HG03520 (cell line): ENCODE measurements at regions not wholly inside any gene's neighbourhood (a gene's known extent, or its start where the extent isn't known, plus 50 kb on each side); places are given as distances from the start of the nearest gene placed in this dataset.
"Not testable (repeated sequence)": the region's sequence is repeated elsewhere in the genome, so short reads cannot be mapped to it uniquely, and the experiment has no call there.

Source experiments
- ATAC-seq: cut with Tn5 transposase; IDR thresholded peaks from one replicate; pipeline ENCODE4 v1.9.1; 2021; ENCODE audit warnings: mild to moderate bottlenecking, moderate library complexity; ENCODE audit not compliant: unreplicated experiment

DNA sequence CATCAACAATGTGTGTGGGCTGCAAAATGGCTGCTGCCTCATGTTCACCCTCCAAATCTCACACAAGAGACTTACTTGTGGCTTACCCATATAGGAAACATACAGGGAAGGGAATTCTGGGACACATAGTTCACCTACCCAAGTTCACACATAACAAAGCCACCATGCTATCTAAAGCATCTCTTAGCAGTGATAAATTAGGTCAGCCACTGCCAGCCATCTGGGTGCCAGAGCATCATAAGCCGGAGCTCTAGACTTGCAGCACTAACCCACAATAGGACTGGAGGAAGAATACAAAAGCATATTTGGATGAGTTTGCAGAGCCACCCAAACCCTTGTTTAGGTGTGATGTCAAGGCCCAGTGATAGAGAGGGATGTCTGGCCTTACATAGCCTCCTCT, 321.7 kb downstream of the SEC16B start:
- ATAC-seq = no peak

DNA sequence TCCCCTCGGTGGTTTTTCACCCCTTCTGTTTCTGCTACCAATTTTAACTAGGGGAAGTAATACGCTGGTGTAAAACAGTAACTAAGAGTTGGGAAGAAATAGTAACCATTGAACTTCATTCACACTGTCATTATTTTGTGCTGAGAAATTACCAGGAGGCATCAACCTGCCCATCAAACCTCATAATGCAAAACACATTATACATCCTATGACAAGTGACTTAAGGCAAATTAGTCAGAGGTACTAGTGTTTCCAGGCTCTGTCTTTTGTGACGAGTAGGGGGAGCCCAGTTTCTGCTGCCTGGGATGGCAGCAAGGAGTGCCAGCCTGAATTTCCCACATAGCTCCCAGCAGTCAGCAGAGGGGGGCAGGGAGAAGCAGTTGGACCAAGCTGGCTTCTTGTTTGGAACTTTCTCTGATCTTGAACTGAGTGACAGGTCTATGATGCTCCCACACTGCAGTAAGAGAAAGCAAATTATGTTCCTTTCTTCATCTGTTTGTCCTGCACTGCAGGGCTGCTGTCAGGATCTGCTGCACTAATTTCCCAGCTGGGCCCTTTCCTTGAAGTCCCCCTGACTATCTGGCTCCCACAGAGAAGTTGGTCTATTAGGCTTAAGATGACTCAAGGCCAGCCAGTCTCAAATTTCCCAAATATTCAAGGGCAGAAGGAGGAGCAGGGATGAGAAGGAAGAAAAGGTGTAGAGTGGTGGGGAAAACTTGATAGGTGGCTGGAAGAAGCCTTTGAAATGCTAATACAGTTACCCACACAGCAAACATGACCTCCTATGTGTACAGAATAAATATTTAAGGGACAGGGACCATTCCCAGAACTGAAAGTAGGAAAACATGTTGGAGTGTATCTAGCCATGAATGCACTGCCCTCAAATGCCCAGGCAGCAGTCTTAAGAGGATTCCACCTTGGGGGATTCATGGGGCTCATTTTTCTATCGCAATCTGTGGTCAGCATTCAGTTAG, 322.8 kb downstream of the SEC16B start:
- ATAC-seq = no peak

DNA sequence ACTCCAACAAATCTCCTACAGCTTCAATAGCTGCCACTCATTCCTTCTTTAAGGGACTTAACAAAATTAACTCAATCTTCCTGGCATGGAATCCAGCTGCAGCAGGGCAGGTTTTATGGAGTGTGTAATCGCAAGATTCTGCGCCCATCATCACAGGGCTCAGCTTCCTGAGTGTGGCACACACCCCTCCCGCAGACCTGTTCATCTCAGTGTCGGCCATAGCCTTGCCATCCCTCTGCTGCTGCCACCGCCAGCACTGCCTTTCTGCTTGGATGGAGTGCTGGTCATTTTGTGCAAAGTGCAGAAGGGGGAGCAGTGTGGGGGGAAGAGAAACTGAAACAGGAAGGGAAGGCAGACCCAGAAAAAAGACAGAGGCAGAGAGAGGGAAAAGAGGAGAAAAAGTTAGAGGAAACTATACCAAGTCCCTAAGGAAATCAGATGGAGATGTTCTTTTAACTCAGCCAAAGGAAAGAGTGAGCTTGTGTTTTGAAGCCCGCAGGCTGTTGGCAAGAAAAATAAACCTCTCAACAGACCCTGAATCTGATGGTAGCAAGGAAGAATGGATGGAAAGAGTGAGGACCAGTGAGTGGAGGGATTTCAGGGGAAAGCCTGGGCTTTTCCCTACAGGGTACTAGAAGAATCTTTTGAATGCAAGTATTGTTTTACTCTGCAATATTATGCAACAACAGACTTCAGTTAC, 324.2 kb downstream of the SEC16B start:
- no peak for ATAC-seq

DNA sequence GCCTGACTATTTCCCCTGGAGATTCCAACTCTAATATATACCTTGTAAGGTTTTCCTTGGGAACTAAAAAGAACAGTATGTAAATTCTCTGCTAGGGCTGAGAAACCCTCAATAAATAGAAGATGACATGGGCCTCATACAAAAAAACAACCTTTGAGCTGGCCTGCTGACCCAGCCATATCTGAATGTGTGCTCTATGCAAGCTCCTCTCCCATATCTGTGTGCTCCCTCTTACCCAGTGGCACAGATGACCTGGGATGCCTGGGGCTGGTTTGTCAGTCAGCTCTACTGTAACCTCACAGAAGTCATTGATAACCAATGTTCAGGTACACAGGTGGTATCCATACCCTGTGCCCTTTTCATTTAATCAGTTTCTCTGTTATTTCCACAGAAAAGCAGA, 329.2 kb downstream of the SEC16B start:
- ATAC-seq = no peak

DNA sequence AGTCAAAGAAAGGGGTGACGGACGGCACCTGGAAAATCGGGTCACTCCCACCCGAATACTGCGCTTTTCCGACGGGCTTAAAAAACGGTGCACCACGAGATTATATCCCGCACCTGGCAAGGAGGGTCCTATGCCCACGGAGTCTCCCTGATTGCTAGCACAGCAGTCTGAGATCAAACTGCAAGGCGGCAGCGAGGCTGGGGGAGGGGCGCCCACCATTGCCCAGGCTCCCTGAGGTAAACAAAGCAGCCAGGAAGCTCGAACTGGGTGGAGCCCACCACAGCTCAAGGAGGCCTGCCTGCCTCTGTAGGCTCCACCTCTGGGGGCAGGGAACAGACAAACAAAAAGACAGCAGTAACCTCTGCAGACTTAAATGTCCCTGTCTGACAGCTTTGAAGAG, 335.7 kb downstream of the SEC16B start:
- ATAC-seq = not testable (repeated sequence)

DNA sequence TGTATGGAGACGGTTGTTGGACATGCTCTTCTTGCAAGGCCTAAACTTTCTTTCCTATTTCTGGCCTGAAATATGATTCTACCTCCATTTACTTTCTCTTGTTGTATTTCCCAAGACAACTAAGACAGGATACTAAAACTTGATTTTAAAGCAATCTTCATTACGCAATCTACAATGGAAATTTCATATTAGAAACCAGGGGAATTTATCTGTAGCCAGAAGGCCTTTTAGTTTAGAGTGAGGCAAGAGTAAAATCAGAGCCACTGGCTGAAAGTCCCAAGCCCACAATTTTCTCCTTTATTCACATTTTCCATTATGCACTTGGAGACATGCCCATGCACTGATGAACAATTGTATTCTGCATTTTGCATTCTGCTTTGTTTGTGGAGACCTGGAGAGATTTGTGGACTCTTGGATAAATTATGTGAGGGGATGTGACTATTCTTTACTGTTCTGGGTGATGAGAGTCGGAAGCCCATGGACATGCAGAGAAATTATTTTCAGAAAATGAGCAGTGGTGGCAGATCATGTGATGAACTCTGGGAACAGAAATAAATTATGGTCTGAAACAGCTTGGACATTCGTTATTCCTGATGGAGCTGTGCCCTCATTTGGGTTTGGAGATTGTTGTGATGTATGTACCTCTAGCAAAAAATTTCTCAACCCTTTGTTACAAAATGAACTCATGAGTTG, 336.8 kb downstream of the SEC16B start:
- ATAC-seq = no peak

DNA sequence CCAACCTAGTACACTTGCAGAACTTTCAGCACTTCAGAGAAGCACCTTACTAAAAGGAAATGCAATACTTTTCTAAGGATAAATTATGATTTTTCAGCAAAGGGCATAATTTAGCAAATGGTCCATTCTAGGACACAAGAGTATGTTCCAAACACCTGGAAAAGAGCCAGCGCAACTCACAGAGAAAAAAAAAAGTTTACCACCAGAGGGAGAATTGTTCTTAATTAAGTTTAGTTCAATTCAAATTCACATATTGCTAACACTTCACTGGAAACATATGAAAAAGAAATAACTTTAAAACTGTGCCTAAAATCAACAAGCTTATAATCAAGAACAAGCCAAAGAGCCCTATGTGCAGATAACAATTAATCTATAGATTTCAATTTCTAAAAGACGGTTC, 338.1 kb downstream of the SEC16B start:
- ATAC-seq = no peak

DNA sequence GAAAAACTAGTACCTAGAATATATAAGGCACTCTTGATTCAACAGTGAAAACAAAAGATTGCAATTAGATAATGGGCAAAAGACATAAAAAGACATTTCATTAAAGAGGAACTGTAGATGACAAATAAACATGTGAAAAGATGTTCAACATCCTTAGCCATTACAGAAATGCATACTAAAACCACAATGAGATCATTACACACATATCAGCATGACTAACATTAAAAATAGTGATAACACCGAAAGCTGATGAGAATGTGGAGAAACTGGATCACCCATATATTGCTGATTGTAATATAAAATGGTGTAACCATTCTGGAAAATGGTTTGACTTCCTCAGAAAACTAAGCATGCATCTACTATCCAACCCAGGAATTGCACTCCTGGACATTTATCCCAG, 340.3 kb downstream of the SEC16B start:
- no peak for ATAC-seq

DNA sequence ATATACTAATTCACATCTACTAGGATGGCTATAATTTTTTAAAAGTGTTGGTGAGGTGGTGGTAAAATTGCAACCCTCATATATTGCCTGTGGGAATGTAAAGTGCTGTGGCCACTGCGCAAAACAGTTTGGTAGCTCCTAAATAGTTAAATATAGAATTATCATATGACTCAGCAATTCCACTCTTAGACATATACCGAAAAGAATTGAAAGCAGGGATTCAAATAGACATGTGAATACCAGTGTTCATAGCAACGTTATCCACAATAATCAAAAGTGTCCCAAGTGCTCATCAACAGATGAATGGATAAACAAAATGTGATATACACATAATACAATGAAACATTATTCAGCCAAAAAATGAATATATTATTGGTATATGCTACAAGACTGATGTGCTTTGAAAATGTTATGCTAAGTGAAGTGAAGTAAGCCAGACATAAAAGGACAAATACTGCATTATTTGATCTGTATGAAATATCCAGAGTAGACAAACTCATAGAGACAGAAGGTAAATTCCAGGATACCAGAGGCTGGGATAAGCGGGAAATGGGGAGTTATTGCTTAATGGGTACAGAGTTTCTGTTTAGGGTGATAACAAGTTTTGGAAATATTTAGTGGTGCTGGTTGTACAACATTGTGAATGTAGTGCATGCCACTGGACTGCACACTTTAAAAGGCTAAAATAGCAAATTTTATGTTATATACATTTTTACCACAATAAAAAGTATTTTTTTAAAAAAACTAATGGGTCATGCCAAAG, 342.5 kb downstream of the SEC16B start:
- ATAC-seq = no peak

DNA sequence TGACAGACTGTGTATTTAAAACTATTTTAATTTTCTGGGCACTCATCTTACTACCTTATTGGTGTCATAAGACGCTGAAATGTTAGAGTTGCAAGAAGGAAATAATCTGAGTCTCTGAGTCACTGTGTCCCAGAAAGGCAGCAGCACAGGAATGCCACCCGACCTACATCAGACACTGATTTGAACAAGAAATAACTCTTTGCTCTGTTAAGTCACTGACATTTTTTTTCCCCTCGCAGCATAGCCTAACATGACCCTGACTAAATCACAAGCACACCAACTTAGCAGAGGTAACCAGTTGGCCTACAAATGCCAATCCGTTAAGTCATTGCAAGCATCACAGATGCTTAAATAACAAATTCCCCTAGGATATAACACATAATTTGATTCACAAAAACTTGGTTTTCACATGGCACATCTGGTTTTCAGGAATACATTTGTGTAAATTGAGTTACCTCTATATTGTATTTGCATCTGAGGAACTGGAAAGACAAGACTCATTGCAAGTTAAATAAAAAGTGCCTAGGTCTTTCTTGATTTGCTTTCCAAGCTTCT, 349.1 kb downstream of the SEC16B start:
- no peak for ATAC-seq

DNA sequence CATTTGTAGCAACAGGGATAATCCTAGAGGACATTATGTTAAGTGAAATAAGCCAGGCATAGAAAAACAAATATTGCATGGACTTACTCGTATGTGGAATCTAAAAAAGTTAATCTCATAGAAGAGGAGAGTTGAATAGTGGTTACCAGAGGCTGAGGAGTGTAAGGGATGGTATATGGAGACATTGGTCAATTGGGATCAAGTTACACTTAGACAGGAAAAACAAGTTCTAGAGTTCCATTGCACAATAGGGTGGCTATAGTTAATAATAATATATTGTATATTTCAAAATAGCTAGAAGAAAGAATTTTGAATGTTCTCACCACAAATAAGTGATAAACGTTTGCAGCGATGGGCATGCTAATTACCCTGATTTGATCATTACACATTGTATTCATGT, 354.6 kb downstream of the SEC16B start:
- no peak for ATAC-seq

DNA sequence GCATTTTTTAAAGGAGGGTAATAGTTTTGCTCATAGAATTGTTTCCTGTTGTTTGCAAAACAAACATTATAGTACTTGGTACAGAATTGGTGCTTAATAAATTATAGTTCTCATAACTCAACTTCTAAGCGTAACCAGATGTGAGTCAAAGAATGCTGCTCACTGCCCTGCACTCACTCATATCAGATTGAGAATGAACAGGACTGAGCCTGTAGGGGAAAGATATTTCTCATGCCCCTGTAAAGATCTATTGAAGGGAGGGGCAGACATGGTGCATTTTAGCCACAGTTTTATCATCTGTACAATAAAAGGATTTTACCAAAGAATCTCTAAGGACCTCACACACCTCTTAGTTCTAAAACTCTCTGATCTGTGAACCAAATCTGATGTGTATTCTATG, 358.5 kb downstream of the SEC16B start:
- ATAC-seq = no peak

DNA sequence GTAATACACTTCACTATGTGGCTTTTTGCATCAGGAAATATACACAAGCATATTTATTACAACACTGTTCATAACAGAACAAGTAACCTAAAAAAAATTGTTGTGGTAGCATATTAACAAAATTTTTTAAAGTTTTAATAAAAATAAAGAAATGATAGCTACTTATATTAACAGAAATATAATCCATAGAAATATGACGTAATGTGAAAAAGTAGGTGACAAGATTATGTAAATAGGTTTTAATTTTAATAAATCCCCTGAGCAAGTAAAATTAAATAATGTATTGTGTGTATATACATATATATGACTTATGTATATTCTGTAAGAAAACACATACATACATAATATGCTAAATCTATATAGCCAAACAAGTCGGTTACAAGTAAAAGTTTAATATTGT, 359.9 kb downstream of the SEC16B start:
- ATAC-seq = no peak

DNA sequence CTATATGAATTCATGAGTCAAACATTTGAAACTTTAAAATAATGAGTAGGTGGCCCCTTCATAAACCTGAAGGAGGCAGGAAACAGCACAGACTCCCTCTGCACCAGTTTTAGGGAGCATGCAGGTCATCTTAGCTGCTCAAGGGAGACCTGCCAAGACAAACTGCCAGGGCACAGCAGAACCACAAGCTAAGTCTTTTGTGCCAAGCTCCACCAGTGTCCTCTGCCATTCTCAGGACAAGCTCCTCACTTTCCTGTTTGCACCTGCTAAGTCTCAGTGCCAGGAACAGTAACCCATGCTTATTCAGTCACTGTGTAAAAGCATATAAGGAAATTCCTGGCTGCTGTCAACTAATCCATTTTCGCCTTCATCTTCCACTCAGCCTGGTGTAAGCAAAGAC, 368.9 kb downstream of the SEC16B start:
- ATAC-seq = no peak

DNA sequence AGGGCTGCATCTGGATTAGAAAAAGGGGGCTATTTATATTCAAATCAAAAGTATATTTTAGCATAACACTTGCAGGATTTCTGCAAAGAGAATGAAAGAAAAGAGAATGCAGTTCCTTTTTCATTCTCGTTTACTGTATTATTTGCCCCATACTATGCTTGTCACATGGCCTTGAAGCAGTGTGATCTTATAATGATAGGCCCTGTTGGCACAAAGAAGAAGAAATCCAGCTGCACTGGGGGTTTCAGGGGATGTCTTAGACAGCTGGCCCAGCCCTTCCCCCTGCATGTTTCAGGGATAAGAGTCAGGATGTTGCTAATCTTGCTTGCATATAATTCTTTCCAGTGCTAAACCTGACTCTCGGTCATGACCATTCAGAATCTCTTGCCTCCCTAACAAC, 369.5 kb downstream of the SEC16B start:
- ATAC-seq = no peak

DNA sequence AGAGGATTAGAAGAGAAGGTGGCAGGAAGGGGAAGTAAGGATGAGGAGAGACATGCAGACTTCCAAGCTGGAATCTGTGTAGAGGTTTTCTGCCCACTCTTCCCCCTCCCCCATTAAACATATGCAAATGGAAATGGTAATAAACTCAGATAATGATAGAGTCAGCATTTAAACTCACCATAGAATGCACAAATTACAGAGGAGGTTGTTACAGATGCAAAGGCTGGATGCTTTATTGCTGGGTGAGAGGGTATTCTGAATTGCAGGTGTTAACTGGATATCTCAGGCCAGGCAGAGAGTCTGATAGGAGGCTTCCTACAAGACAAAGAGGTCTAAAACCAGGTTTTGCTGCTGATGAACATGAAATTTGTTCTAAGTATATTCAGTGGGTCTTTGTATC, 372.5 kb downstream of the SEC16B start:
- no peak for ATAC-seq

DNA sequence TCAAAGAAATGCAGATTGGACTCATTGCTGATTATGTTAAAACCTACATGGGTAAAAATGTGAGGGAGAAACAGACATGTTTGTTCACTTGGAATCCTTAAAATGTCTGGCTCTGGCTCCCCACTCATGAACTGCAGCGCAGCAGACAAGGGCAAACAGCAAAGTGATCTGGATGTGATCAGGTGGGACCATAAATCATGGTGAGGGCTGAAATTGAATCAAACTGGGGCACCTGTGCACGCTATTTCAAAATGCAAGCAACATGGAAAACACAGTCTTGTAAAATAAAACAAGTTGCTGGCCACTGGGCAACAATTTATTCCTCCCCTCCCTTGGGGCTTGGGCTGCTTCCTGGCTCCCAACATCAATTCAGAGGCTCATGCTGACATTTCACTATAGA, 373.4 kb downstream of the SEC16B start:
- ATAC-seq = no peak

DNA sequence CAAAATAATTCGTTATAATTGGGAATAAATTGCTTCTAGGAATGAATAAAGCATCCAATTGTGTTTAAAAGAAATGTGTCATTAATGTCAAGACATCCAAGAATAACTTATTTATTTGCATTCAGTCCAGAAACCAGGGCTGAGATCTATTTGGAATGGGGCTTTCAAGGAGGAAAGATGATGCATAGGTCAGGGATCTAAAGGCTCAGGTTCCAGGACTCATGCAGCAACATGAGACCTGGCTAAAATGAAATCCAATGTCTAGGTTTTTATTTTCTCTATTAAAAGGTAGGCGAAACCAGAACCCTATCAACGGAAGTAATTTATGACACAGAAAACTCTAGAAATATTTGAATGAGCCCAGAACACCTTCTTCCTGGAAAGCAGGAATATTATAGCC, 376.8 kb downstream of the SEC16B start:
- ATAC-seq = no peak

DNA sequence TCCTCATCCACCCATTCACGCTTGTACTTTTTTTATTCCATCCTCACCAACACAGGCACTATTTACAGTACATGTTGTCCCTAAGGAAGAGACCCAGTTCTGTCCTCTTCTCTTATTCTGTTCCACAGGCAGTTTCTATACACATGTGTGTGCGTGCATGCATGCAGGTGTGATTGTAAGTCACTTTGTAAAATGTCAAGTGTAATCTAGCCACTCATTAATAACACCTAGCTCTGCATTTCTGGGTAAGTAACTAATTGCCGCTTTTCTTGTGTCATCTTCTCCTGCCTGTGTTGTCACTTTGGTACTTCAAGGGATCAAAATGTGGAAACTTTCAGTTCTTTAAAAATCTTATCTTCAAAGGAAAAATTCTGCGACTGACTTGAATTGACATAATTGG, 377.2 kb downstream of the SEC16B start:
- ATAC-seq = no peak

DNA sequence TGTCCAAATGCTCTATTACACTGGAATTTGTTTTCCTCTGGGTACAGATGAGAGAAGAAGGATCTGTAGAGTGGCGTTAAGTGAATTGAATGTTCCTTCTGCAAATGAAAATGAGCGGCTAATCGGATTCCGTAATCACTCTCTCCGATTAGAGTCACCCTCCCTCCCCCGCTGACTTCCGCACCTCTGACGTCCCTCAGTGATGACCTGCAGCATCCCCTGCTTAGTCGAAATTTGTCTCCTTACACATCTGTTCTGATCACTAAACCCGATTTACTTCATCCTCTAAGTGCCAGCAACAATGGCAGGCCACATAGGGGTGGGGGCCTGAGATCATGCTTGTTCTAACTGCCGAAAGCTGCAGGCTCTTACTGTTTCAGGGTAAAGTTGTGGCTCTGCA, 378.7 kb downstream of the SEC16B start:
- no peak for ATAC-seq

DNA sequence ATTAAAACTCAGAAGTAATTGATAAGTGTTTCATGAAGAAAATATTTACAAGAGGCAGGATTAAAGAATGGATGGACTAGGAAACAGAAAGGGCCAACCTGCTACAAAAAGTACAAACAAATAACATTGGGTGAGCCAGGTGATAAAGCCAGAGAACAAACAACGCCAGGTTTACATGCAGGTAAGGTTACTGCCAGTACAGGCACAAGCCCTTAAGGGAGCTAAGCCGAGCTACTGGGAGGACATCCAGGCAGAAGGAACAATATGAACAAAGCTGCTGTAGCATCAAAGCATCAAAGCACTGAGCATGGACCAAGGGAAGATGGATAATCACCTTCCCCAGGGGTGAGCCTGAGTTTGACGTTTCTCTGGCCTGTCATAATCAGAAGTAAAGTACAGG, 380.7 kb downstream of the SEC16B start:
- ATAC-seq = no peak
